K562 (cell line): ENCODE measurements at regions not wholly inside any gene's neighbourhood (a gene's known extent, or its start where the extent isn't known, plus 50 kb on each side); places are given as distances from the start of the nearest gene placed in this dataset.

Source experiments
- ATAC-seq: fragments of 200-7000 bp; cut with Tn5 transposase; 3 replicates; pipeline ENCODE4 v1.9.1; 2020; ENCODE audit warnings: moderate library complexity
- BruUV-seq: library from RNA; stranded (reverse); fragments of 400-500 nt; replicated peaks from 2 replicates; lab custom pipeline; 2021; lab: Mats Ljungman, UMichigan
- CTCF ChIA-PET: fragments of 300-600 bp; formaldehyde crosslinking; extraction: SDS; loops from one replicate; lab custom pipeline; 2021; ENCODE audit warnings: low intra/inter-chr PET ratio; lab: Yijun Ruan, JAX
- POLR2A ChIA-PET: fragments of 300-600, 350-650 bp; sonication (Branson Sonifier 250); formaldehyde crosslinking; extraction: SDS; loops from one replicate; lab custom pipeline; 2021; ENCODE audit warnings: antibody characterized with exemption, inconsistent platforms; lab: Yijun Ruan, JAX
- DNase-seq, 4 experiments: peaks; one replicate each; pipeline versions ENCODE4 v3.0.0 to v3.0.0-alpha.2; 2011 to 2018; ENCODE audit warnings: low spot score in 3 of 4, mixed read lengths in 3 of 4; ENCODE audit errors: extremely low read depth in 1 of 4
- FAIRE-seq: peaks from 2 replicates; lab custom pipeline; 2011; peaks lifted over from hg19 to GRCh38; lab: Jason Lieb, UNC
- H2AFZ ChIP-seq: 2 replicates; pipeline ENCODE4 v1.6.0; 2011; ENCODE audit warnings: low read depth, low read length, control low read depth, inconsistent platforms
- H3K27ac ChIP-seq: fragments of 200-600 bp; 3 replicates; pipeline ENCODE4 v1.8.0; 2011; ENCODE audit warnings: low read depth, mild to moderate bottlenecking, control low read depth, inconsistent platforms, low read length, moderate library complexity, mixed read lengths; ENCODE audit errors: extremely low read depth
- H3K27me3 ChIP-seq, 2 experiments: fragments of 300-600 bp in 1 of 2; 2 replicates in 1 of 2; 3 replicates in 1 of 2; pipeline versions ENCODE4 v1.6.0 to v1.8.0; 2011; ENCODE audit warnings: inconsistent platforms in 2 of 2, low read length in 2 of 2, mild to moderate bottlenecking in 1 of 2, mixed read lengths in 1 of 2, moderate library complexity in 1 of 2; ENCODE audit not compliant: control insufficient read depth in 2 of 2, insufficient read depth in 2 of 2
- H3K36me3 ChIP-seq: fragments of 300-600 bp; 3 replicates; pipeline ENCODE4 v1.8.0; 2011; ENCODE audit warnings: mild to moderate bottlenecking, low read length, inconsistent platforms; ENCODE audit not compliant: control insufficient read depth, insufficient read depth
- H3K4me1 ChIP-seq, 2 experiments: fragments of 200-600 bp in 1 of 2; replicated peaks in 1 of 2; 2 replicates in 1 of 2; 3 replicates in 1 of 2; pipeline versions ENCODE4 v1.5.1 to v1.8.0; 2011; ENCODE audit warnings: inconsistent platforms in 2 of 2, low read length in 2 of 2, mild to moderate bottlenecking in 1 of 2, mixed read lengths in 1 of 2, moderate library complexity in 1 of 2; ENCODE audit not compliant: control insufficient read depth in 2 of 2, insufficient read depth in 2 of 2
- H3K4me2 ChIP-seq: 2 replicates; pipeline ENCODE4 v1.6.1; 2011; ENCODE audit warnings: low read length, control low read depth, inconsistent platforms, mixed read lengths; ENCODE audit not compliant: insufficient read depth
- H3K4me3 ChIP-seq: fragments of 200-600 bp; sonication (generic), shearing (Covaris generic); 2 replicates; pipeline ENCODE4 v1.5.1; 2016; ENCODE audit warnings: control low read depth, inconsistent platforms
- H3K79me2 ChIP-seq: fragments of 200-600 bp; 3 replicates; pipeline ENCODE4 v1.8.0; 2011; ENCODE audit warnings: low read length, inconsistent platforms; ENCODE audit not compliant: control insufficient read depth, insufficient read depth
- H3K9ac ChIP-seq, 2 experiments: 2 replicates each; pipeline versions ENCODE4 v1.6.0 to v1.6.1; 2011; ENCODE audit warnings: low read depth in 2 of 2, low read length in 2 of 2, control low read depth in 1 of 2, inconsistent platforms in 1 of 2, mild to moderate bottlenecking in 1 of 2, mixed read lengths in 1 of 2; ENCODE audit not compliant: insufficient read depth in 1 of 2
- H3K9me1 ChIP-seq: one replicate; pipeline ENCODE4 v1.6.0; 2011; ENCODE audit warnings: inconsistent platforms, mild to moderate bottlenecking, low read length, moderate library complexity; ENCODE audit not compliant: control insufficient read depth, insufficient read depth
- H3K9me3 ChIP-seq: replicated peaks from 2 replicates; pipeline ENCODE4 v1.5.1; 2011; ENCODE audit warnings: low read depth, low read length, inconsistent platforms; ENCODE audit not compliant: control insufficient read depth, insufficient read depth
- H4K20me1 ChIP-seq: replicated peaks from 2 replicates; pipeline ENCODE4 v1.6.1; 2011; ENCODE audit warnings: low read length, inconsistent platforms, mixed read lengths; ENCODE audit not compliant: control insufficient read depth, insufficient read depth
- BCLAF1 ChIP-seq, 2 experiments: fragments of 450-650 bp in 1 of 2; IDR thresholded peaks; 2 replicates each; pipeline ENCODE4 v1.6.1; 2011 to 2017; ENCODE audit warnings: low read depth in 2 of 2, antibody characterized with exemption in 1 of 2, borderline replicate concordance in 1 of 2, low read length in 1 of 2, mild to moderate bottlenecking in 1 of 2, mixed read lengths in 1 of 2; ENCODE audit not compliant: control insufficient read depth in 1 of 2
- EWSR1 ChIP-seq: fragments of 450-650 bp; IDR thresholded peaks from 2 replicates; pipeline ENCODE4 v1.6.1; 2018; ENCODE audit warnings: borderline replicate concordance, mild to moderate bottlenecking, low read depth, moderate library complexity; ENCODE audit not compliant: partially characterized antibody
- GTF2B ChIP-seq: IDR thresholded peaks from 2 replicates; pipeline ENCODE4 v1.6.1; 2011; ENCODE audit not compliant: insufficient read length; ENCODE audit errors: extremely low read depth
- ID3 ChIP-seq, 2 experiments: fragments of 250-450 bp in 1 of 2; fragments of 450-650 bp in 1 of 2; sonication (Bioruptor Pico) in 1 of 2; IDR thresholded peaks; 2 replicates each; pipeline versions ENCODE4 v1.6.1 to v1.8.0; 2016 to 2021; ENCODE audit warnings: mild to moderate bottlenecking in 2 of 2, moderate library complexity in 2 of 2, missing compliant biosample characterization in 1 of 2, missing genetic modification characterization in 1 of 2
- ILF3 ChIP-seq: fragments of 450-650 bp; IDR thresholded peaks from 2 replicates; pipeline ENCODE4 v1.6.1; 2018; ENCODE audit warnings: antibody characterized with exemption, mild to moderate bottlenecking, moderate library complexity, borderline replicate concordance
- KAT2B ChIP-seq: IDR thresholded peaks from one replicate; pipeline ENCODE4 v1.6.1; 2012; ENCODE audit warnings: low read depth, mild to moderate bottlenecking, control low read depth, inconsistent platforms, low read length, moderate library complexity
- MLX ChIP-seq, 2 experiments: fragments of 450-650 bp in 1 of 2; sonication (generic) in 1 of 2; formaldehyde crosslinking; conservative IDR thresholded peaks; 2 replicates each; pipeline versions ENCODE4 v1.4.0 to v1.8.1; 2020 to 2022; ENCODE audit warnings: mild to moderate bottlenecking in 1 of 2, missing genetic modification reagents in 1 of 2
- MYC ChIP-seq, 2 experiments: fragments of 250-450 bp in 1 of 2; sonication (Bioruptor Pico) in 1 of 2; IDR thresholded peaks; 2 replicates each; pipeline versions ENCODE4 v1.5.1 to v1.6.1; 2012 to 2021; ENCODE audit warnings: low read depth in 2 of 2, borderline replicate concordance in 1 of 2, improper control_type of control experiment in 1 of 2, low read length in 1 of 2, mild to moderate bottlenecking in 1 of 2, moderate library complexity in 1 of 2
- SRSF7 ChIP-seq: fragments of 200-400 bp; formaldehyde crosslinking; optimal IDR thresholded peaks from 2 replicates; pipeline ENCODE3; 2017; ENCODE audit warnings: mild to moderate bottlenecking, low read depth, low read length
- ZBTB17 ChIP-seq: fragments of 450-650 bp; formaldehyde crosslinking; IDR thresholded peaks from 2 replicates; pipeline ENCODE4 v1.4.0; 2020; ENCODE audit warnings: mild to moderate bottlenecking
- ZFX ChIP-seq: sonication (generic); formaldehyde crosslinking; IDR thresholded peaks from 2 replicates; pipeline ENCODE4 v1.8.0; 2022; ENCODE audit warnings: mild to moderate bottlenecking, missing genetic modification reagents, moderate library complexity
- ZNF253 ChIP-seq: fragments of 250-450 bp; sonication (Bioruptor Pico); conservative IDR thresholded peaks from 2 replicates; pipeline ENCODE4 v1.6.1; 2021; ENCODE audit warnings: mild to moderate bottlenecking
- ZNF354B ChIP-seq: fragments of 250-450 bp; sonication (Bioruptor Pico); IDR thresholded peaks from 2 replicates; pipeline ENCODE4 v1.4.0; 2020
- ZNF644 ChIP-seq: fragments of 200-800 bp; sonication (Bioruptor generic); IDR thresholded peaks from 2 replicates; pipeline ENCODE4 v1.6.1; 2016; ENCODE audit warnings: low read depth, missing genetic modification characterization, missing compliant biosample characterization
- WGBS: fragments of 100-300 bp; shearing (Covaris generic); methylation state at CpG from one replicate; pipeline ENCODE4 v1.1.6; 2016; ENCODE audit warnings: low coverage, mixed read lengths; ENCODE audit not compliant: insufficient coverage; ENCODE audit errors: missing lambda C conversion rate; 5-methylcytosine and 5-hydroxymethylcytosine counted together
- in situ Hi-C: fragments of 300-500 bp; cut with MboI; formaldehyde crosslinking; loops from 4 replicates; pipeline ENCODE4 v1.15.0; 2018; ENCODE audit warnings: inconsistent platforms, mixed read lengths
- intact Hi-C: fragments of 100-400 bp; cut with micrococcal nuclease; formaldehyde crosslinking; loops from 2 replicates; pipeline ENCODE4 v1.14.2; 2022

GRCh38 chr20:6919792-6920468 is 152.4 kb downstream of the BMP2 start (continued):
- TF ChIP-seq ZBTB17 (no peak), ZNF253 (CRISPR knock-in tag) (no peak), SRSF7 (no peak), ZNF644 (tag) (no peak), EWSR1 (no peak), GTF2B (no peak), KAT2B (no peak), MLX (CRISPR knock-in tag; conservative IDR thresholded peaks at IDR 0.05) (no peak)

- intact Hi-C loops = no loop called here
- H3K79me2 ChIP-seq = no peaks in the 10 kb centered on the region
- H3K36me3 ChIP-seq = no peaks in the 10 kb centered on the region
- under 1% methylated on average over 9 of the region's 9 CpGs for WGBS
- no peak for DNase-seq
- FAIRE-seq = no peak
- H3K9me1 ChIP-seq = no peaks in the 10 kb centered on the region
- ATAC-seq = no peak
- ChIA-PET CTCF (no interaction called here), POLR2A (no interaction called here)
- H3K27ac ChIP-seq = no peak overlapping the region
- H3K4me1 ChIP-seq = no peaks in the 10 kb centered on the region
- no TSS peak for BruUV-seq
- H3K4me3 ChIP-seq = no peak overlapping the region
- H3K4me2 ChIP-seq = no peak overlapping the region
- H3K27me3 ChIP-seq = no peaks in the 10 kb centered on the region
- H2AFZ ChIP-seq = no peak overlapping the region
- in situ Hi-C loops = no loop called here
- no peaks in the 10 kb centered on the region for H3K9me3 ChIP-seq
- H3K9ac ChIP-seq = no peak overlapping the region
- no peaks in the 10 kb centered on the region for H4K20me1 ChIP-seq
- no peak for TF ChIP-seq ZFX (CRISPR knock-in tag)
- no peak for TF ChIP-seq MYC (IDR thresholded peaks at IDR 0.05; ENCODE audit: low read depth, low read length)
- TF ChIP-seq MYC (CRISPR knock-in tag; IDR thresholded peaks at IDR 0.05; ENCODE audit: borderline replicate concordance, low read depth) = no peak
- TF ChIP-seq ID3 (CRISPR knock-in tag; IDR thresholded peaks at IDR 0.05) = no peak
- TF ChIP-seq ID3 (tag; IDR thresholded peaks at IDR 0.05) = no peak
- TF ChIP-seq BCLAF1 (IDR thresholded peaks at IDR 0.05; ENCODE audit: borderline replicate concordance in 1 of 2, control insufficient read depth in 1 of 2, low read depth in 2 of 2, low read length in 1 of 2) = no peak
- no peak for TF ChIP-seq ILF3
- TF ChIP-seq ZNF354B (CRISPR knock-in tag) = no peak
Observed at GRCh38 chr20:6920991-6921613, 153.6 kb downstream of the BMP2 start.
